WTC11 (cell line): ENCODE measurements at regions not wholly inside any gene's neighbourhood (a gene's known extent, or its start where the extent isn't known, plus 50 kb on each side); places are given as distances from the start of the nearest gene placed in this dataset.

Experiments
- ATAC-seq: fragments of 200-7000 bp; cut with Tn5 transposase; 2 replicates; pipeline ENCODE4 v1.10.0; 2021; ENCODE audit warnings: mild to moderate bottlenecking, moderate library complexity
- CTCF ChIA-PET: fragments of 300-600 bp; sonication (Branson Sonifier 250); formaldehyde crosslinking; loops from one replicate; lab custom pipeline; 2021; ENCODE audit warnings: antibody characterized with exemption; lab: Charles Lee
- POLR2A ChIA-PET: fragments of 350-600 bp; sonication (Branson Sonifier 250); formaldehyde crosslinking; loops from one replicate; lab custom pipeline; 2021; ENCODE audit warnings: antibody characterized with exemption; lab: Charles Lee
- DNase-seq: peaks from one replicate; pipeline ENCODE4 v3.0.0; 2021; ENCODE audit warnings: low spot score
- H3K27ac Mint-ChIP-seq: 2 replicates; pipeline ENCODE4 v1.8.0; 2021; ENCODE audit warnings: mixed read lengths
- H3K27me3 Mint-ChIP-seq: 2 replicates; pipeline ENCODE4 v1.8.0; 2021; ENCODE audit warnings: low read depth, mild to moderate bottlenecking, moderate library complexity, mixed read lengths
- H3K36me3 Mint-ChIP-seq: 2 replicates; pipeline ENCODE4 v1.8.0; 2021; ENCODE audit warnings: mixed read lengths
- H3K4me1 Mint-ChIP-seq: 2 replicates; pipeline ENCODE4 v1.8.0; 2022; ENCODE audit warnings: mixed read lengths
- H3K4me3 Mint-ChIP-seq: 2 replicates; pipeline ENCODE4 v1.8.0; 2021; ENCODE audit warnings: mild to moderate bottlenecking, moderate library complexity, mixed read lengths
- H3K9me3 Mint-ChIP-seq: 2 replicates; pipeline ENCODE4 v1.8.0; 2021; ENCODE audit warnings: mixed read lengths
- ARID4B ChIP-seq: sonication (generic); formaldehyde crosslinking; IDR thresholded peaks from 2 replicates; pipeline ENCODE4 v1.8.0; 2023; ENCODE audit warnings: missing genetic modification reagents, mild to moderate bottlenecking, borderline replicate concordance
- CDX4 ChIP-seq: fragments of 250-450 bp; sonication (Bioruptor Pico); IDR thresholded peaks from 2 replicates; pipeline ENCODE4 v1.9.0; 2021; ENCODE audit warnings: moderate library complexity, mild to moderate bottlenecking, inconsistent platforms, borderline replicate concordance
- CREM ChIP-seq: sonication (generic); formaldehyde crosslinking; IDR thresholded peaks from 2 replicates; pipeline ENCODE4 v1.8.1; 2022; ENCODE audit warnings: mild to moderate bottlenecking, missing genetic modification reagents, moderate library complexity
- FOXK1 ChIP-seq: sonication (generic); formaldehyde crosslinking; IDR thresholded peaks from 2 replicates; pipeline ENCODE4 v1.8.0; 2022; ENCODE audit warnings: mild to moderate bottlenecking, moderate library complexity, missing genetic modification reagents
- GTF2I ChIP-seq: fragments of 250-450 bp; sonication (Bioruptor Pico); conservative IDR thresholded peaks from 2 replicates; pipeline ENCODE4 v1.4.0; 2021; ENCODE audit warnings: mild to moderate bottlenecking
- IRF2 ChIP-seq: sonication (generic); formaldehyde crosslinking; IDR thresholded peaks from 2 replicates; pipeline ENCODE4 v1.8.0; 2022; ENCODE audit warnings: low read depth, missing genetic modification reagents, borderline replicate concordance
- JAZF1 ChIP-seq: fragments of 250-450 bp; sonication (Bioruptor Pico); IDR thresholded peaks from 2 replicates; pipeline ENCODE4 v1.9.0; 2021; ENCODE audit warnings: moderate library complexity, mild to moderate bottlenecking, inconsistent platforms
- NR2C2 ChIP-seq: sonication (generic); formaldehyde crosslinking; IDR thresholded peaks from 2 replicates; pipeline ENCODE4 v1.8.0; 2022; ENCODE audit warnings: mild to moderate bottlenecking, missing genetic modification reagents
- PRDM15 ChIP-seq: sonication (generic); formaldehyde crosslinking; IDR thresholded peaks from 2 replicates; pipeline ENCODE4 v1.8.0; 2022; ENCODE audit warnings: missing genetic modification reagents
- TEAD1 ChIP-seq: sonication (generic); formaldehyde crosslinking; IDR thresholded peaks from 2 replicates; pipeline ENCODE4 v1.8.0; 2022; ENCODE audit warnings: mild to moderate bottlenecking, missing genetic modification reagents
- ZNF121 ChIP-seq: sonication (generic); formaldehyde crosslinking; IDR thresholded peaks from 2 replicates; pipeline ENCODE4 v1.8.0; 2023; ENCODE audit warnings: missing genetic modification reagents
- ZNF416 ChIP-seq: fragments of 250-450 bp; sonication (Bioruptor Pico); IDR thresholded peaks from 2 replicates; pipeline ENCODE4 v1.9.0; 2021; ENCODE audit warnings: mild to moderate bottlenecking, inconsistent platforms
- ZNF423 ChIP-seq: fragments of 250-450 bp; sonication (Bioruptor Pico); IDR thresholded peaks from 2 replicates; pipeline ENCODE4 v2.1.2; 2022; ENCODE audit warnings: mild to moderate bottlenecking, moderate library complexity
- ZNF532 ChIP-seq: fragments of 250-450 bp; sonication (Bioruptor Pico); IDR thresholded peaks from 2 replicates; pipeline ENCODE4 v1.9.0; 2021; ENCODE audit warnings: mild to moderate bottlenecking, borderline replicate concordance
- TF ChIP-seq, protein P1 (sequence below): sonication (generic); formaldehyde crosslinking; IDR thresholded peaks from 2 replicates; pipeline ENCODE4 v1.8.0; 2022; ENCODE audit warnings: mild to moderate bottlenecking, missing genetic modification reagents
- TF ChIP-seq, protein P2 (sequence below): sonication (generic); formaldehyde crosslinking; IDR thresholded peaks from 2 replicates; pipeline ENCODE4 v1.8.0; 2022; ENCODE audit warnings: mild to moderate bottlenecking, missing genetic modification reagents

DNA sequence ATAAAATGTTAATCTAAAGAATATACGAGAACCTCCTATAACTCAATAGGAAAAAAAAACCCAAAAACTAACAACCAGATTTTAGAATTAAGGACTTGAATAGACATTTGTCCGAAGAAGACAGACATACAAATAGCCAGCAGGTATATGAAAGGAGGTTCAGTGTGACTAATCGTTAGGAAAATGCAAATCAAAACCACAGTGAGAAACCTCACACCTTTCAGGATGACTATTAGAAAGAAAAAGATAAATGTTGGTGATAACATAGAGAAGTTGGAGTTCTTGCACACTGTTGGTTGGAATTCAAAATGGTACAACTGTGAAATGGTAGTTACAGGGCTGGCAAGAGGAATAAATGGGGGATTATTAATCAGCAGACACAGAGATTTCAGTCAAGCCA lies 339.0 kb downstream of the TMEM114 start:
- peaks cover 2% of the 10 kb centered on the region for H3K27me3 Mint-ChIP-seq
- ATAC-seq (no peak), DNase-seq (no peak)
- ChIA-PET CTCF (no interaction called here), POLR2A (no interaction called here)
- TF ChIP-seq, protein P1, sequence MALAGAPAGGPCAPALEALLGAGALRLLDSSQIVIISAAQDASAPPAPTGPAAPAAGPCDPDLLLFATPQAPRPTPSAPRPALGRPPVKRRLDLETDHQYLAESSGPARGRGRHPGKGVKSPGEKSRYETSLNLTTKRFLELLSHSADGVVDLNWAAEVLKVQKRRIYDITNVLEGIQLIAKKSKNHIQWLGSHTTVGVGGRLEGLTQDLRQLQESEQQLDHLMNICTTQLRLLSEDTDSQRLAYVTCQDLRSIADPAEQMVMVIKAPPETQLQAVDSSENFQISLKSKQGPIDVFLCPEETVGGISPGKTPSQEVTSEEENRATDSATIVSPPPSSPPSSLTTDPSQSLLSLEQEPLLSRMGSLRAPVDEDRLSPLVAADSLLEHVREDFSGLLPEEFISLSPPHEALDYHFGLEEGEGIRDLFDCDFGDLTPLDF (CRISPR knock-in tag) = no peak
- TF ChIP-seq ZNF416 (CRISPR knock-in tag) (no peak), FOXK1 (no peak), TEAD1 (CRISPR knock-in tag) (no peak), IRF2 (CRISPR knock-in tag) (no peak), ZNF532 (CRISPR knock-in tag) (no peak), CREM (CRISPR knock-in tag) (no peak), NR2C2 (CRISPR knock-in tag) (no peak), GTF2I (CRISPR knock-in tag) (no peak), PRDM15 (no peak), ARID4B (CRISPR knock-in tag) (no peak), ZNF121 (no peak), ZNF423 (CRISPR knock-in tag) (no peak)
- no peaks in the 10 kb centered on the region for H3K4me1 Mint-ChIP-seq
- H3K27ac Mint-ChIP-seq = no peak overlapping the region
- peaks cover 87% of the 10 kb centered on the region for H3K9me3 Mint-ChIP-seq
- H3K4me3 Mint-ChIP-seq = no peak overlapping the region
- peaks cover 75% of the 10 kb centered on the region for H3K36me3 Mint-ChIP-seq

DNA sequence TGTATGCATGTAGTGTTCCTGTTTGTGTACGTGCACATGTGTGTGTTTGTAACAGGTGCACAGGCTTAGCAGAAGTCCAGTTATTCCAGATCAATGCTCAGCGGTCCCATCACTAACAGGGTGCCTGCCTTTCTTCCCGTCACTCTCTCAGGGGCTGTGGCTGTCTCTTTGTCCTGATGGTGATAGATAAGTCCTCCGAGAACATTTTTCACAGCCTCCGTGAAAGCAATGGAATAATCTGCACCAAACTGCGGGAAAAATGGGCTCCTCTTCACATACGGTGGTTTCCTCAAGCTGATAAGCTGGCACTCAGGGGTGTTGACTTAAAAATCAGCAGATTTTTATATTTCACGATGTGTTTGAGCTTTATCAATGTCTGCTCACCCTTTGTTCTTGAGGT lies 342.3 kb downstream of the TMEM114 start:
- peaks cover 83% of the 10 kb centered on the region for H3K9me3 Mint-ChIP-seq
- DNase-seq (no peak), ATAC-seq (no peak)
- CTCF ChIA-PET = no interaction called here
- POLR2A ChIA-PET = no interaction called here
- no peak overlapping the region for H3K4me3 Mint-ChIP-seq
- H3K4me1 Mint-ChIP-seq = no peaks in the 10 kb centered on the region
- no peak overlapping the region for H3K27ac Mint-ChIP-seq
- H3K27me3 Mint-ChIP-seq = peaks cover 2% of the 10 kb centered on the region
- H3K36me3 Mint-ChIP-seq = peaks cover 69% of the 10 kb centered on the region
- no peak for TF ChIP-seq PRDM15
- TF ChIP-seq, protein P1 (CRISPR knock-in tag) = no peak
- TF ChIP-seq CDX4 (CRISPR knock-in tag) = no peak
- TF ChIP-seq, protein P2, sequence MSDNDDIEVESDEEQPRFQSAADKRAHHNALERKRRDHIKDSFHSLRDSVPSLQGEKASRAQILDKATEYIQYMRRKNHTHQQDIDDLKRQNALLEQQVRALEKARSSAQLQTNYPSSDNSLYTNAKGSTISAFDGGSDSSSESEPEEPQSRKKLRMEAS = no peak
- no peak for TF ChIP-seq JAZF1
